HepG2 (cell line): ENCODE measurements at regions not wholly inside any gene's neighbourhood (a gene's known extent, or its start where the extent isn't known, plus 50 kb on each side); places are given as distances from the start of the nearest gene placed in this dataset.

Source experiments
- ATAC-seq: fragments of 200-7000 bp; cut with Tn5 transposase; 3 replicates; pipeline ENCODE4 v1.9.1; 2020; ENCODE audit warnings: mild to moderate bottlenecking, moderate library complexity
- BruUV-seq: library from RNA; stranded (reverse); fragments of 400-500 nt; replicated peaks from 2 replicates; lab custom pipeline; 2021; lab: Mats Ljungman, UMichigan
- CTCF ChIA-PET: fragments of 300-600 bp; formaldehyde crosslinking; extraction: SDS; loops from one replicate; lab custom pipeline; 2021; ENCODE audit warnings: low total read pairs, inconsistent platforms, low intra/inter-chr PET ratio; lab: Yijun Ruan, JAX
- POLR2A ChIA-PET: fragments of 350-600 bp; sonication (Branson Sonifier 250); formaldehyde crosslinking; loops from one replicate; lab custom pipeline; 2020; ENCODE audit warnings: antibody characterized with exemption, inconsistent platforms; lab: Yijun Ruan, JAX
- DNase-seq: peaks from one replicate; pipeline ENCODE4 v3.0.0-alpha.2; 2015; ENCODE audit warnings: low spot score
- FAIRE-seq: peaks from 3 replicates; lab custom pipeline; 2011; peaks lifted over from hg19 to GRCh38; lab: Jason Lieb, UNC
- H2AFZ ChIP-seq: one replicate; pipeline ENCODE4 v1.6.1; 2011; ENCODE audit warnings: low read length, inconsistent platforms
- H3K27ac ChIP-seq: fragments of 300-600 bp; 3 replicates; pipeline ENCODE4 v1.8.0; 2011; ENCODE audit warnings: mixed run types, mild to moderate bottlenecking, mixed read lengths, low read length, inconsistent platforms; ENCODE audit not compliant: insufficient read depth; ENCODE audit errors: extremely low read length
- H3K27me3 ChIP-seq, 2 experiments: fragments of 200-600 bp in 1 of 2; 2 replicates in 1 of 2; 3 replicates in 1 of 2; pipeline versions ENCODE4 v1.6.0 to v1.8.0; 2011; ENCODE audit warnings: low read length in 2 of 2, mild to moderate bottlenecking in 2 of 2, moderate library complexity in 2 of 2, inconsistent platforms in 1 of 2; ENCODE audit not compliant: insufficient read depth in 2 of 2, control insufficient read depth in 1 of 2
- H3K36me3 ChIP-seq, 2 experiments: fragments of 200-600 bp in 1 of 2; replicated peaks in 1 of 2; 2 replicates in 1 of 2; 3 replicates in 1 of 2; pipeline versions ENCODE4 v1.5.1 to v1.8.0; 2011; ENCODE audit warnings: low read length in 2 of 2, inconsistent platforms in 1 of 2; ENCODE audit not compliant: insufficient read depth in 2 of 2, control insufficient read depth in 1 of 2
- H3K4me1 ChIP-seq: 2 replicates; pipeline ENCODE4 v1.5.1; 2012; ENCODE audit warnings: low read length, inconsistent platforms; ENCODE audit not compliant: insufficient read depth
- H3K4me2 ChIP-seq: 2 replicates; pipeline ENCODE4 v1.6.0; 2011; ENCODE audit warnings: low read depth, low read length, inconsistent platforms
- H3K4me3 ChIP-seq, 3 experiments: fragments of 200-600 bp in 1 of 3; sonication (generic), shearing (Covaris generic) in 1 of 3; replicated peaks in 1 of 3; 2 replicates each; pipeline ENCODE4 v1.5.1; 2011 to 2016; ENCODE audit warnings: low read length in 3 of 3, inconsistent platforms in 2 of 3, low read depth in 2 of 3, mild to moderate bottlenecking in 2 of 3, control low read depth in 1 of 3, mixed read lengths in 1 of 3; ENCODE audit not compliant: insufficient read depth in 1 of 3
- H3K79me2 ChIP-seq: one replicate; pipeline ENCODE4 v1.6.1; 2011; ENCODE audit warnings: low read length, inconsistent platforms; ENCODE audit not compliant: insufficient read depth
- H3K9ac ChIP-seq: 2 replicates; pipeline ENCODE4 v1.6.0; 2011; ENCODE audit warnings: mild to moderate bottlenecking, low read depth, low read length, inconsistent platforms; ENCODE audit not compliant: insufficient read depth
- H3K9me3 ChIP-seq: 2 replicates; pipeline ENCODE4 v1.5.1; 2012; ENCODE audit warnings: mild to moderate bottlenecking, low read length
- H4K20me1 ChIP-seq: 2 replicates; pipeline ENCODE4 v1.6.0; 2011; ENCODE audit warnings: inconsistent platforms, mild to moderate bottlenecking, low read length, moderate library complexity; ENCODE audit not compliant: insufficient read depth
- HDAC2 ChIP-seq: sonication (generic); formaldehyde crosslinking; IDR thresholded peaks from 2 replicates; pipeline ENCODE4 v1.4.0; 2020; ENCODE audit warnings: missing genetic modification reagents
- MAFG ChIP-seq: sonication (generic); formaldehyde crosslinking; IDR thresholded peaks from 2 replicates; pipeline ENCODE4 v1.5.1; 2020; ENCODE audit warnings: mild to moderate bottlenecking, missing genetic modification reagents
- MTF2 ChIP-seq: sonication (generic); formaldehyde crosslinking; IDR thresholded peaks from 2 replicates; pipeline ENCODE4 v1.5.0; 2020; ENCODE audit warnings: missing genetic modification reagents, borderline replicate concordance
- TOE1 ChIP-seq: sonication (generic); formaldehyde crosslinking; IDR thresholded peaks from 2 replicates; pipeline ENCODE4 v1.4.0; 2020; ENCODE audit warnings: mild to moderate bottlenecking, missing genetic modification reagents
- ZNF34 ChIP-seq: sonication (generic); formaldehyde crosslinking; IDR thresholded peaks from 2 replicates; pipeline ENCODE4 v1.4.0; 2020; ENCODE audit warnings: mild to moderate bottlenecking, missing genetic modification reagents, borderline replicate concordance
- ZNF768 ChIP-seq: sonication (generic); formaldehyde crosslinking; IDR thresholded peaks from 2 replicates; pipeline ENCODE4 v1.4.0; 2020; ENCODE audit warnings: missing genetic modification reagents
- WGBS: methylation state at CpG from one replicate; pipeline ENCODE4 v1.1.6; 2017; ENCODE audit warnings: low lambda C conversion rate; 5-methylcytosine and 5-hydroxymethylcytosine counted together
- in situ Hi-C: cut with HindIII; loops from 2 replicates; pipeline ENCODE4 v1.10.0; 2017; ENCODE audit warnings: low pct_unique_long_range_greater_than_20kb; ENCODE audit not compliant: extremely low pct_ligation_motif_present
- intact Hi-C: fragments of 100-400 bp; cut with micrococcal nuclease; formaldehyde crosslinking; loops from one replicate; pipeline ENCODE4 v1.10.0; 2022; ENCODE audit not compliant: unreplicated experiment
- TF ChIP-seq, protein P1 (sequence below): sonication (generic); formaldehyde crosslinking; IDR thresholded peaks from 2 replicates; pipeline ENCODE4 v1.4.0; 2020; ENCODE audit warnings: mild to moderate bottlenecking, missing genetic modification reagents, borderline replicate concordance
- TF ChIP-seq, protein P2 (sequence below): sonication (generic); formaldehyde crosslinking; IDR thresholded peaks from 2 replicates; pipeline ENCODE4 v1.4.0; 2020; ENCODE audit warnings: mild to moderate bottlenecking, missing genetic modification reagents
- TF ChIP-seq, protein P3 (sequence below): IDR thresholded peaks from 2 replicates; pipeline ENCODE4 v1.6.1; 2016; ENCODE audit warnings: control low read depth
- TF ChIP-seq, protein P4 (sequence below): sonication (generic); formaldehyde crosslinking; IDR thresholded peaks from 2 replicates; pipeline ENCODE4 v1.5.0; 2020; ENCODE audit warnings: mild to moderate bottlenecking, missing genetic modification reagents, borderline replicate concordance

DNA sequence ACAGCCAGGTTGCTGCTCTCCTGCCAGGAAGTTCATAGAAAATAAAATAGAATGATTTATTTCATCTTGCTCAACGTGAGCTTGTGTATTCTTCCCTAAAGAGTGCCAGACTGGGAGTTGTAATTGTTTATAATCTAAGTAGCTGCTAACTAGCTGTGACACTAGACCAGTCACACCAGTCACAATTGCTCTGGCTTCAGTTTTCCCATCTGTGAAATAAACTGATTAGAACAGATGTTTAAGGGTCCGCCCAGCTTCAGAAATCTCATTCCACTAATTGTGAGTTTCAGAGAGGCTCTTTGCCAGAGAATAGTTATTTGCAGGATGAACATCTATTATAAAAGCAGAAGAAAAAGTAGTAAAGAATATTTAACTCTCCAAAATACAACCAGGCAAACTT lies 55.6 kb upstream of the ZDHHC17 start:
- FAIRE-seq: no peak
- WGBS: 17% methylated on average over 2 of the region's 2 CpGs
- in situ Hi-C loops (no loop called here), intact Hi-C loops (no loop called here)
- ChIA-PET POLR2A (no interaction called here), CTCF (no interaction called here)
- Histone ChIP-seq H3K27me3 (no peaks in the 10 kb centered on the region), H3K4me3 (no peak overlapping the region), H3K4me1 (no peaks in the 10 kb centered on the region), H3K9me3 (no peaks in the 10 kb centered on the region), H3K9ac (no peak overlapping the region), H3K4me2 (no peak overlapping the region), H3K36me3 (no peaks in the 10 kb centered on the region), H2AFZ (no peak overlapping the region), H3K27ac (no peak overlapping the region), H3K79me2 (no peaks in the 10 kb centered on the region), H4K20me1 (no peaks in the 10 kb centered on the region)
- BruUV-seq: no TSS peak
- no peak for ATAC-seq
- DNase-seq: no peak
- no peak for TF ChIP-seq TOE1 (CRISPR knock-in tag)
- TF ChIP-seq, protein P1, sequence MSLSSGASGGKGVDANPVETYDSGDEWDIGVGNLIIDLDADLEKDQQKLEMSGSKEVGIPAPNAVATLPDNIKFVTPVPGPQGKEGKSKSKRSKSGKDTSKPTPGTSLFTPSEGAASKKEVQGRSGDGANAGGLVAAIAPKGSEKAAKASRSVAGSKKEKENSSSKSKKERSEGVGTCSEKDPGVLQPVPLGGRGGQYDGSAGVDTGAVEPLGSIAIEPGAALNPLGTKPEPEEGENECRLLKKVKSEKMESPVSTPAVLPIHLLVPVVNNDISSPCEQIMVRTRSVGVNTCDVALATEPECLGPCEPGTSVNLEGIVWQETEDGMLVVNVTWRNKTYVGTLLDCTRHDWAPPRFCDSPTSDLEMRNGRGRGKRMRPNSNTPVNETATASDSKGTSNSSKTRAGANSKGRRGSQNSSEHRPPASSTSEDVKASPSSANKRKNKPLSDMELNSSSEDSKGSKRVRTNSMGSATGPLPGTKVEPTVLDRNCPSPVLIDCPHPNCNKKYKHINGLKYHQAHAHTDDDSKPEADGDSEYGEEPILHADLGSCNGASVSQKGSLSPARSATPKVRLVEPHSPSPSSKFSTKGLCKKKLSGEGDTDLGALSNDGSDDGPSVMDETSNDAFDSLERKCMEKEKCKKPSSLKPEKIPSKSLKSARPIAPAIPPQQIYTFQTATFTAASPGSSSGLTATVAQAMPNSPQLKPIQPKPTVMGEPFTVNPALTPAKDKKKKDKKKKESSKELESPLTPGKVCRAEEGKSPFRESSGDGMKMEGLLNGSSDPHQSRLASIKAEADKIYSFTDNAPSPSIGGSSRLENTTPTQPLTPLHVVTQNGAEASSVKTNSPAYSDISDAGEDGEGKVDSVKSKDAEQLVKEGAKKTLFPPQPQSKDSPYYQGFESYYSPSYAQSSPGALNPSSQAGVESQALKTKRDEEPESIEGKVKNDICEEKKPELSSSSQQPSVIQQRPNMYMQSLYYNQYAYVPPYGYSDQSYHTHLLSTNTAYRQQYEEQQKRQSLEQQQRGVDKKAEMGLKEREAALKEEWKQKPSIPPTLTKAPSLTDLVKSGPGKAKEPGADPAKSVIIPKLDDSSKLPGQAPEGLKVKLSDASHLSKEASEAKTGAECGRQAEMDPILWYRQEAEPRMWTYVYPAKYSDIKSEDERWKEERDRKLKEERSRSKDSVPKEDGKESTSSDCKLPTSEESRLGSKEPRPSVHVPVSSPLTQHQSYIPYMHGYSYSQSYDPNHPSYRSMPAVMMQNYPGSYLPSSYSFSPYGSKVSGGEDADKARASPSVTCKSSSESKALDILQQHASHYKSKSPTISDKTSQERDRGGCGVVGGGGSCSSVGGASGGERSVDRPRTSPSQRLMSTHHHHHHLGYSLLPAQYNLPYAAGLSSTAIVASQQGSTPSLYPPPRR (CRISPR knock-in tag): no peak
- no peak for TF ChIP-seq MTF2 (CRISPR knock-in tag)
- no peak for TF ChIP-seq MAFG (CRISPR knock-in tag)
- TF ChIP-seq, protein P2, sequence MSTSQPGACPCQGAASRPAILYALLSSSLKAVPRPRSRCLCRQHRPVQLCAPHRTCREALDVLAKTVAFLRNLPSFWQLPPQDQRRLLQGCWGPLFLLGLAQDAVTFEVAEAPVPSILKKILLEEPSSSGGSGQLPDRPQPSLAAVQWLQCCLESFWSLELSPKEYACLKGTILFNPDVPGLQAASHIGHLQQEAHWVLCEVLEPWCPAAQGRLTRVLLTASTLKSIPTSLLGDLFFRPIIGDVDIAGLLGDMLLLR: no peak
- TF ChIP-seq, protein P3, sequence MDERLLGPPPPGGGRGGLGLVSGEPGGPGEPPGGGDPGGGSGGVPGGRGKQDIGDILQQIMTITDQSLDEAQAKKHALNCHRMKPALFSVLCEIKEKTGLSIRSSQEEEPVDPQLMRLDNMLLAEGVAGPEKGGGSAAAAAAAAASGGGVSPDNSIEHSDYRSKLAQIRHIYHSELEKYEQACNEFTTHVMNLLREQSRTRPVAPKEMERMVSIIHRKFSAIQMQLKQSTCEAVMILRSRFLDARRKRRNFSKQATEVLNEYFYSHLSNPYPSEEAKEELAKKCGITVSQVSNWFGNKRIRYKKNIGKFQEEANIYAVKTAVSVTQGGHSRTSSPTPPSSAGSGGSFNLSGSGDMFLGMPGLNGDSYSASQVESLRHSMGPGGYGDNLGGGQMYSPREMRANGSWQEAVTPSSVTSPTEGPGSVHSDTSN (CRISPR knock-in tag): no peak
- TF ChIP-seq ZNF768 (CRISPR knock-in tag): no peak
- no peak for TF ChIP-seq HDAC2 (CRISPR knock-in tag)
- TF ChIP-seq, protein P4, sequence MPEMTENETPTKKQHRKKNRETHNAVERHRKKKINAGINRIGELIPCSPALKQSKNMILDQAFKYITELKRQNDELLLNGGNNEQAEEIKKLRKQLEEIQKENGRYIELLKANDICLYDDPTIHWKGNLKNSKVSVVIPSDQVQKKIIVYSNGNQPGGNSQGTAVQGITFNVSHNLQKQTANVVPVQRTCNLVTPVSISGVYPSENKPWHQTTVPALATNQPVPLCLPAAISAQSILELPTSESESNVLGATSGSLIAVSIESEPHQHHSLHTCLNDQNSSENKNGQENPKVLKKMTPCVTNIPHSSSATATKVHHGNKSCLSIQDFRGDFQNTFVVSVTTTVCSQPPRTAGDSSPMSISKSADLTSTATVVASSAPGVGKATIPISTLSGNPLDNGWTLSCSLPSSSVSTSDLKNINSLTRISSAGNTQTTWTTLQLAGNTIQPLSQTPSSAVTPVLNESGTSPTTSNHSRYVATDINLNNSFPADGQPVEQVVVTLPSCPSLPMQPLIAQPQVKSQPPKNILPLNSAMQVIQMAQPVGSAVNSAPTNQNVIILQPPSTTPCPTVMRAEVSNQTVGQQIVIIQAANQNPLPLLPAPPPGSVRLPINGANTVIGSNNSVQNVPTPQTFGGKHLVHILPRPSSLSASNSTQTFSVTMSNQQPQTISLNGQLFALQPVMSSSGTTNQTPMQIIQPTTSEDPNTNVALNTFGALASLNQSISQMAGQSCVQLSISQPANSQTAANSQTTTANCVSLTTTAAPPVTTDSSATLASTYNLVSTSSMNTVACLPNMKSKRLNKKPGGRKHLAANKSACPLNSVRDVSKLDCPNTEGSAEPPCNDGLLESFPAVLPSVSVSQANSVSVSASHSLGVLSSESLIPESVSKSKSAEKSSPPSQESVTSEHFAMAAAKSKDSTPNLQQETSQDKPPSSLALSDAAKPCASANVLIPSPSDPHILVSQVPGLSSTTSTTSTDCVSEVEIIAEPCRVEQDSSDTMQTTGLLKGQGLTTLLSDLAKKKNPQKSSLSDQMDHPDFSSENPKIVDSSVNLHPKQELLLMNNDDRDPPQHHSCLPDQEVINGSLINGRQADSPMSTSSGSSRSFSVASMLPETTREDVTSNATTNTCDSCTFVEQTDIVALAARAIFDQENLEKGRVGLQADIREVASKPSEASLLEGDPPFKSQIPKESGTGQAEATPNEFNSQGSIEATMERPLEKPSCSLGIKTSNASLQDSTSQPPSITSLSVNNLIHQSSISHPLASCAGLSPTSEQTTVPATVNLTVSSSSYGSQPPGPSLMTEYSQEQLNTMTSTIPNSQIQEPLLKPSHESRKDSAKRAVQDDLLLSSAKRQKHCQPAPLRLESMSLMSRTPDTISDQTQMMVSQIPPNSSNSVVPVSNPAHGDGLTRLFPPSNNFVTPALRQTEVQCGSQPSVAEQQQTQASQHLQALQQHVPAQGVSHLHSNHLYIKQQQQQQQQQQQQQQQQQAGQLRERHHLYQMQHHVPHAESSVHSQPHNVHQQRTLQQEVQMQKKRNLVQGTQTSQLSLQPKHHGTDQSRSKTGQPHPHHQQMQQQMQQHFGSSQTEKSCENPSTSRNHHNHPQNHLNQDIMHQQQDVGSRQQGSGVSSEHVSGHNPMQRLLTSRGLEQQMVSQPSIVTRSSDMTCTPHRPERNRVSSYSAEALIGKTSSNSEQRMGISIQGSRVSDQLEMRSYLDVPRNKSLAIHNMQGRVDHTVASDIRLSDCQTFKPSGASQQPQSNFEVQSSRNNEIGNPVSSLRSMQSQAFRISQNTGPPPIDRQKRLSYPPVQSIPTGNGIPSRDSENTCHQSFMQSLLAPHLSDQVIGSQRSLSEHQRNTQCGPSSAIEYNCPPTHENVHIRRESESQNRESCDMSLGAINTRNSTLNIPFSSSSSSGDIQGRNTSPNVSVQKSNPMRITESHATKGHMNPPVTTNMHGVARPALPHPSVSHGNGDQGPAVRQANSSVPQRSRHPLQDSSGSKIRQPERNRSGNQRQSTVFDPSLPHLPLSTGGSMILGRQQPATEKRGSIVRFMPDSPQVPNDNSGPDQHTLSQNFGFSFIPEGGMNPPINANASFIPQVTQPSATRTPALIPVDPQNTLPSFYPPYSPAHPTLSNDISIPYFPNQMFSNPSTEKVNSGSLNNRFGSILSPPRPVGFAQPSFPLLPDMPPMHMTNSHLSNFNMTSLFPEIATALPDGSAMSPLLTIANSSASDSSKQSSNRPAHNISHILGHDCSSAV: no peak
- no peak for TF ChIP-seq ZNF34 (CRISPR knock-in tag)
